HepG2 (cell line): ENCODE measurements at regions not wholly inside any gene's neighbourhood (a gene's known extent, or its start where the extent isn't known, plus 50 kb on each side); places are given as distances from the start of the nearest gene placed in this dataset.

Experiments
- AGO2 ChIP-seq: fragments of 200-400 bp; formaldehyde crosslinking; optimal IDR thresholded peaks from 2 replicates; pipeline ENCODE3; 2017; ENCODE audit warnings: mild to moderate bottlenecking, low read depth, low read length, moderate library complexity
- ASH2L ChIP-seq: fragments of 300-600, 200-600 bp; sonication (generic); IDR thresholded peaks from 2 replicates; pipeline ENCODE4 v1.7.0; 2017; ENCODE audit warnings: low read depth, mild to moderate bottlenecking, moderate library complexity, mixed read lengths, low read length; ENCODE audit not compliant: insufficient read length
- ATF7-NPFF ChIP-seq: sonication (generic); formaldehyde crosslinking; IDR thresholded peaks from 2 replicates; pipeline ENCODE4 v1.8.1; 2023; ENCODE audit warnings: mild to moderate bottlenecking, low read depth, missing genetic modification reagents, moderate library complexity
- CEBPB ChIP-seq: IDR thresholded peaks from 2 replicates; pipeline ENCODE4 v1.6.1; 2011; ENCODE audit warnings: low read depth, low read length, improper control_type of control experiment, borderline replicate concordance
- CREB3 ChIP-seq: sonication (generic); formaldehyde crosslinking; IDR thresholded peaks from 2 replicates; pipeline ENCODE4 v1.5.0; 2020; ENCODE audit warnings: missing genetic modification reagents
- KDM5B ChIP-seq: sonication (generic); formaldehyde crosslinking; IDR thresholded peaks from 2 replicates; pipeline ENCODE4 v1.4.0; 2020; ENCODE audit warnings: missing genetic modification reagents, mild to moderate bottlenecking, borderline replicate concordance
- MZF1 ChIP-seq: sonication (generic); formaldehyde crosslinking; IDR thresholded peaks from 2 replicates; pipeline ENCODE4 v1.8.1; 2023; ENCODE audit warnings: mild to moderate bottlenecking, missing genetic modification reagents, borderline replicate concordance
- NPAS2 ChIP-seq: sonication (generic); formaldehyde crosslinking; IDR thresholded peaks from 2 replicates; pipeline ENCODE4 v1.8.0; 2022; ENCODE audit warnings: mild to moderate bottlenecking, missing genetic modification reagents, borderline replicate concordance
- RBAK ChIP-seq: sonication (generic); formaldehyde crosslinking; IDR thresholded peaks from 2 replicates; pipeline ENCODE4 v1.5.1; 2020; ENCODE audit warnings: mild to moderate bottlenecking, missing genetic modification reagents
- REXO4 ChIP-seq: sonication (generic); formaldehyde crosslinking; IDR thresholded peaks from 2 replicates; pipeline ENCODE4 v1.8.0; 2022; ENCODE audit warnings: missing genetic modification reagents, mild to moderate bottlenecking, borderline replicate concordance
- RFX3 ChIP-seq: IDR thresholded peaks from 2 replicates; pipeline ENCODE4 v1.6.1; 2016; ENCODE audit warnings: missing biosample characterization, missing genetic modification reagents
- RFXANK ChIP-seq: IDR thresholded peaks from 2 replicates; pipeline ENCODE4 v1.6.1; 2016
- SP2 ChIP-seq: sonication (generic); formaldehyde crosslinking; IDR thresholded peaks from 2 replicates; pipeline ENCODE4 v1.5.1; 2020; ENCODE audit warnings: mild to moderate bottlenecking, missing genetic modification reagents
- SRSF4 ChIP-seq: fragments of 200-400 bp; formaldehyde crosslinking; IDR thresholded peaks from one replicate; pipeline ENCODE4 v1.6.1; 2018; ENCODE audit warnings: mild to moderate bottlenecking, low read depth, low read length, moderate library complexity; ENCODE audit not compliant: poor library complexity, severe bottlenecking
- U2AF1 ChIP-seq: fragments of 200-400 bp; formaldehyde crosslinking; optimal IDR thresholded peaks from 2 replicates; pipeline ENCODE3; 2017; ENCODE audit warnings: mild to moderate bottlenecking, low read depth, low read length
- WIZ ChIP-seq: sonication (generic); formaldehyde crosslinking; IDR thresholded peaks from 2 replicates; pipeline ENCODE4 v1.5.1; 2020; ENCODE audit warnings: mild to moderate bottlenecking, missing genetic modification reagents
- ZNF256 ChIP-seq: sonication (generic); formaldehyde crosslinking; conservative IDR thresholded peaks from 2 replicates; pipeline ENCODE4 v1.4.0; 2020; ENCODE audit warnings: missing genetic modification reagents
- ZNF317 ChIP-seq: sonication (generic); formaldehyde crosslinking; IDR thresholded peaks from 2 replicates; pipeline ENCODE4 v1.5.0; 2020; ENCODE audit warnings: mild to moderate bottlenecking, missing genetic modification reagents
- ZNF362 ChIP-seq: sonication (generic); formaldehyde crosslinking; IDR thresholded peaks from 2 replicates; pipeline ENCODE4 v1.4.0; 2020; ENCODE audit warnings: missing genetic modification reagents, mild to moderate bottlenecking, borderline replicate concordance
- ZNF441 ChIP-seq: sonication (generic); formaldehyde crosslinking; IDR thresholded peaks from 2 replicates; pipeline ENCODE4 v1.7.0; 2021; ENCODE audit warnings: missing genetic modification reagents, borderline replicate concordance
- ZNF513 ChIP-seq: sonication (generic); formaldehyde crosslinking; conservative IDR thresholded peaks from 2 replicates; pipeline ENCODE4 v1.5.0; 2020; ENCODE audit warnings: missing genetic modification reagents
- ZNF563 ChIP-seq: sonication (generic); formaldehyde crosslinking; IDR thresholded peaks from 2 replicates; pipeline ENCODE4 v1.8.0; 2022; ENCODE audit warnings: mild to moderate bottlenecking, moderate library complexity, missing genetic modification reagents
- ZNF580 ChIP-seq: IDR thresholded peaks from 2 replicates; pipeline ENCODE4 v1.6.1; 2016; ENCODE audit warnings: low read depth, borderline replicate concordance
- ZSCAN5A ChIP-seq: sonication (generic); formaldehyde crosslinking; IDR thresholded peaks from 2 replicates; pipeline ENCODE4 v1.8.0; 2022; ENCODE audit warnings: mild to moderate bottlenecking, missing genetic modification reagents, borderline replicate concordance

- TF ChIP-seq CEBPB (no peak), WIZ (CRISPR knock-in tag) (no peak), SRSF4 (no peak), RFX3 (CRISPR knock-in tag) (no peak), RBAK (CRISPR knock-in tag) (no peak), ZSCAN5A (CRISPR knock-in tag) (no peak), SP2 (no peak), ZNF317 (no peak), ZNF256 (CRISPR knock-in tag) (no peak), ASH2L (no peak), RFXANK (no peak), KDM5B (CRISPR knock-in tag) (no peak), MZF1 (no peak), U2AF1 (no peak), AGO2 (no peak), NPAS2 (CRISPR knock-in tag) (no peak), ZNF563 (CRISPR knock-in tag) (no peak), ZNF580 (CRISPR knock-in tag) (0 out of 2 replicates have a peak, but pooled peaks have one; percentile 29), ATF7-NPFF (no peak), CREB3 (CRISPR knock-in tag) (no peak), REXO4 (CRISPR knock-in tag) (no peak), ZNF441 (CRISPR knock-in tag) (no peak), ZNF513 (CRISPR knock-in tag) (no peak), ZNF362 (no peak)
These were observed 162.6 kb upstream of the AKR1E2 start (continued) for GRCh38 chr10:4663162-4663992.
